Urothelium cell line (cell line): ENCODE measurements at regions not wholly inside any gene's neighbourhood (a gene's known extent, or its start where the extent isn't known, plus 50 kb on each side); places are given as distances from the start of the nearest gene placed in this dataset.

ENCODE experiments used
- DNase-seq: peaks from one replicate; pipeline ENCODE4 v3.0.0; 2011; ENCODE audit warnings: low spot score, mixed read lengths
- FAIRE-seq: peaks from 2 replicates; lab custom pipeline; 2011; peaks lifted over from hg19 to GRCh38; lab: Jason Lieb, UNC

- DNase-seq (no peak), FAIRE-seq (no peak)
These were observed 1035.1 kb upstream of the NR2F2 start for GRCh38 chr15:95295363-95295762.

GRCh38 chr15:95295896-95296625 lies 1034.4 kb upstream of the NR2F2 start:
- FAIRE-seq, result no peak
- no peak for DNase-seq

GRCh38 chr15:95296643-95297042 lies 1033.9 kb upstream of the NR2F2 start:
- no peak for DNase-seq
- no peak for FAIRE-seq

- no peak for FAIRE-seq
- peak; percentile 9 for DNase-seq
These were observed 1031.8 kb upstream of the NR2F2 start for GRCh38 chr15:95298729-95299128.

- FAIRE-seq (no peak), DNase-seq (peak; percentile 36)
These were observed 1029.5 kb upstream of the NR2F2 start for GRCh38 chr15:95300958-95301357.

GRCh38 chr15:95302206-95302605 lies 1028.3 kb upstream of the NR2F2 start:
- FAIRE-seq (no peak), DNase-seq (no peak)

- FAIRE-seq, result no peak
- no peak for DNase-seq
These were observed 1027.7 kb upstream of the NR2F2 start for GRCh38 chr15:95302809-95303208.

- FAIRE-seq (no peak), DNase-seq (no peak)
These were observed 1026.8 kb upstream of the NR2F2 start for GRCh38 chr15:95303713-95304112.

GRCh38 chr15:95304151-95304946 lies 1026.2 kb upstream of the NR2F2 start:
- no peak for FAIRE-seq
- DNase-seq, result no peak

GRCh38 chr15:95304947-95305400 lies 1025.5 kb upstream of the NR2F2 start:
- DNase-seq, result no peak
- FAIRE-seq, result no peak

- FAIRE-seq (no peak), DNase-seq (no peak)
These were observed 1023.4 kb upstream of the NR2F2 start for GRCh38 chr15:95307115-95307514.

- no peak for FAIRE-seq
- no peak for DNase-seq
These were observed 1011.3 kb upstream of the NR2F2 start for GRCh38 chr15:95319242-95319641.

- DNase-seq (no peak), FAIRE-seq (no peak)
These were observed 1006.7 kb upstream of the NR2F2 start for GRCh38 chr15:95323796-95324195.

- no peak for FAIRE-seq
- DNase-seq, result no peak
These were observed 1005.8 kb upstream of the NR2F2 start for GRCh38 chr15:95324656-95325055.

- DNase-seq, result no peak
- no peak for FAIRE-seq
These were observed 1004.6 kb upstream of the NR2F2 start for GRCh38 chr15:95325763-95326404.

- FAIRE-seq (no peak), DNase-seq (no peak)
These were observed 1003.9 kb upstream of the NR2F2 start for GRCh38 chr15:95326431-95327182.

GRCh38 chr15:95327183-95327525 lies 1003.3 kb upstream of the NR2F2 start:
- DNase-seq (no peak), FAIRE-seq (no peak)

GRCh38 chr15:95327661-95328060 lies 1002.8 kb upstream of the NR2F2 start:
- DNase-seq (no peak), FAIRE-seq (no peak)

- FAIRE-seq, result no peak
- no peak for DNase-seq
These were observed 1001.9 kb upstream of the NR2F2 start for GRCh38 chr15:95328559-95328958.

GRCh38 chr15:95329362-95329761 lies 1001.1 kb upstream of the NR2F2 start:
- FAIRE-seq (no peak), DNase-seq (no peak)

- FAIRE-seq, result no peak
- no peak for DNase-seq
These were observed 988.8 kb upstream of the NR2F2 start for GRCh38 chr15:95341686-95342085.
